Neural cell (in vitro differentiated cells): ENCODE measurements at regions not wholly inside any gene's neighbourhood (a gene's known extent, or its start where the extent isn't known, plus 50 kb on each side); places are given as distances from the start of the nearest gene placed in this dataset.

Experiments used
- H2AFZ ChIP-seq: fragments of 200-600, 300-800 bp; sonication (generic), shearing (Covaris generic); 2 replicates; pipeline ENCODE4 v1.6.0; 2014; ENCODE audit warnings: low read depth, mild to moderate bottlenecking, antibody characterized with exemption, low read length, moderate library complexity
- H3F3A ChIP-seq: fragments of 200-600 bp; shearing (Covaris generic); 2 replicates; pipeline ENCODE4 v1.6.1; 2016; ENCODE audit warnings: mild to moderate bottlenecking, moderate library complexity, mixed read lengths, antibody characterized with exemption, low read length; ENCODE audit not compliant: insufficient read depth, poor library complexity, severe bottlenecking
- H3K27ac ChIP-seq: fragments of 200-600, 300-800 bp; sonication (generic), shearing (Covaris generic); 2 replicates; pipeline ENCODE4 v1.5.1; 2014; ENCODE audit warnings: mild to moderate bottlenecking, low read length, moderate library complexity
- H3K27me3 ChIP-seq: fragments of 300-800, 200-600 bp; sonication (generic), shearing (Covaris generic); 2 replicates; pipeline ENCODE4 v1.6.0; 2014; ENCODE audit warnings: mild to moderate bottlenecking, low read depth, low read length, moderate library complexity; ENCODE audit not compliant: insufficient read depth
- H3K36me3 ChIP-seq: fragments of 300-800, 200-600 bp; sonication (generic), shearing (Covaris generic); 2 replicates; pipeline ENCODE4 v1.5.1; 2014; ENCODE audit warnings: mild to moderate bottlenecking, antibody characterized with exemption, low read length, moderate library complexity; ENCODE audit not compliant: insufficient read depth
- H3K4me2 ChIP-seq: fragments of 300-800, 200-600 bp; sonication (generic), shearing (Covaris generic); 2 replicates; pipeline ENCODE4 v1.6.0; 2014; ENCODE audit warnings: mild to moderate bottlenecking, low read length
- H3K4me3 ChIP-seq: fragments of 300-800, 200-600 bp; sonication (generic), shearing (Covaris generic); 2 replicates; pipeline ENCODE4 v1.5.1; 2014; ENCODE audit warnings: mild to moderate bottlenecking, low read length, moderate library complexity
- H3K79me2 ChIP-seq: fragments of 200-600 bp; shearing (Covaris generic); replicated peaks from 2 replicates; pipeline ENCODE4 v1.6.0; 2014; ENCODE audit warnings: mild to moderate bottlenecking, low read length, moderate library complexity; ENCODE audit not compliant: insufficient read depth
- H3K9ac ChIP-seq: fragments of 300-800, 200-600 bp; sonication (generic), shearing (Covaris generic); 2 replicates; pipeline ENCODE4 v1.6.1; 2016; ENCODE audit warnings: mild to moderate bottlenecking, low read length, mixed read lengths
- H3K9me2 ChIP-seq: fragments of 200-600 bp; shearing (Covaris generic); 2 replicates; pipeline ENCODE4 v1.6.1; 2016; ENCODE audit warnings: mild to moderate bottlenecking, low read length, mixed read lengths; ENCODE audit not compliant: insufficient read depth
- H3K9me3 ChIP-seq: fragments of 200-600, 300-800 bp; sonication (generic), shearing (Covaris generic); 2 replicates; pipeline ENCODE4 v1.6.1; 2016; ENCODE audit warnings: mild to moderate bottlenecking, mixed run types, low read length, moderate library complexity, mixed read lengths
- H4K20me1 ChIP-seq: fragments of 200-600 bp; shearing (Covaris generic); 2 replicates; pipeline ENCODE4 v1.6.1; 2016; ENCODE audit warnings: mild to moderate bottlenecking, mixed run types; ENCODE audit not compliant: insufficient read depth
- EP300 ChIP-seq: fragments of 450-650 bp; conservative IDR thresholded peaks from 2 replicates; pipeline ENCODE4 v1.6.1; 2014; ENCODE audit warnings: antibody characterized with exemption, mild to moderate bottlenecking, moderate library complexity; ENCODE audit not compliant: poor library complexity, severe bottlenecking
- EZH2 ChIP-seq: fragments of 200-600, 300-800 bp; shearing (Covaris generic), sonication (generic); IDR thresholded peaks from 2 replicates; pipeline ENCODE4 v1.6.1; 2014; ENCODE audit warnings: antibody characterized with exemption, low read length, borderline replicate concordance, mild to moderate bottlenecking; ENCODE audit not compliant: insufficient read depth, poor library complexity, severe bottlenecking
- MXI1 ChIP-seq: fragments of 450-650 bp; conservative IDR thresholded peaks from 2 replicates; pipeline ENCODE4 v1.6.1; 2014; ENCODE audit warnings: antibody characterized with exemption, mild to moderate bottlenecking; ENCODE audit not compliant: poor library complexity, severe bottlenecking
- POLR2AphosphoS5 ChIP-seq: IDR thresholded peaks from 2 replicates; pipeline ENCODE4 v1.6.1; 2012
- RAD21 ChIP-seq: fragments of 450-650 bp; conservative IDR thresholded peaks from 2 replicates; pipeline ENCODE4 v1.6.1; 2014; ENCODE audit warnings: antibody characterized with exemption, mild to moderate bottlenecking, moderate library complexity
- SMC3 ChIP-seq: fragments of 450-650 bp; conservative IDR thresholded peaks from 2 replicates; pipeline ENCODE4 v1.6.1; 2014; ENCODE audit warnings: antibody characterized with exemption, mild to moderate bottlenecking, moderate library complexity; ENCODE audit not compliant: poor library complexity
- TAF1 ChIP-seq: IDR thresholded peaks from 2 replicates; pipeline ENCODE4 v1.6.1; 2012; ENCODE audit warnings: low read depth
- TF ChIP-seq, protein P1 (sequence below): fragments of 450-650 bp; IDR thresholded peaks from 2 replicates; pipeline ENCODE4 v1.5.1; 2014; ENCODE audit warnings: antibody characterized with exemption, mild to moderate bottlenecking, moderate library complexity; ENCODE audit not compliant: poor library complexity, severe bottlenecking
- TF ChIP-seq, protein P2 (sequence below): IDR thresholded peaks from 2 replicates; pipeline ENCODE4 v1.6.1; 2012; ENCODE audit warnings: borderline replicate concordance

DNA sequence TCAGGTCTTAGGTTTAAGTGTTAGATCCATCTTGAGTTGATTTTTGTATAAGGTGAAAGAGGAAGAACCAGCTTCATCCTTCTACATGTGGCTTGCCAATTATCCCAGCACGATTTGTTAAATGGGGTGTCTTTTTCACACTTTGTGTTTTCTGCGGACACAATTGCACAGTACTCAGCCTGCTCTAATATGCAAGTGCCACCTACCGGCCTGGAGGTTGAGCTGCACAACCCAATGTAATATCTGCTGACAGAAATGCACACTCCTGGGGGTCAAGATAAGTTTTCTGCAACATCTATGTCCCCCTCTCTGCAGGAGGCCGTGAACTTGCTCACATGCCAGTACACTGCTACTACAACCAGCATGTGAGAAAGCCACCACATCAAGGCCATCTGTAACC is 791.9 kb upstream of the ROBO1 start:
- Histone ChIP-seq H3K27me3 (no peaks in the 10 kb centered on the region), H3K4me2 (no peak overlapping the region), H2AFZ (no peak overlapping the region), H3K9ac (no peak overlapping the region), H3K9me3 (no peaks in the 10 kb centered on the region), H4K20me1 (no peaks in the 10 kb centered on the region), H3K36me3 (no peaks in the 10 kb centered on the region), H3F3A (no peaks in the 10 kb centered on the region), H3K27ac (no peak overlapping the region), H3K9me2 (no peaks in the 10 kb centered on the region), H3K4me3 (no peak overlapping the region), H3K79me2 (no peaks in the 10 kb centered on the region)
- TF ChIP-seq, protein P1, sequence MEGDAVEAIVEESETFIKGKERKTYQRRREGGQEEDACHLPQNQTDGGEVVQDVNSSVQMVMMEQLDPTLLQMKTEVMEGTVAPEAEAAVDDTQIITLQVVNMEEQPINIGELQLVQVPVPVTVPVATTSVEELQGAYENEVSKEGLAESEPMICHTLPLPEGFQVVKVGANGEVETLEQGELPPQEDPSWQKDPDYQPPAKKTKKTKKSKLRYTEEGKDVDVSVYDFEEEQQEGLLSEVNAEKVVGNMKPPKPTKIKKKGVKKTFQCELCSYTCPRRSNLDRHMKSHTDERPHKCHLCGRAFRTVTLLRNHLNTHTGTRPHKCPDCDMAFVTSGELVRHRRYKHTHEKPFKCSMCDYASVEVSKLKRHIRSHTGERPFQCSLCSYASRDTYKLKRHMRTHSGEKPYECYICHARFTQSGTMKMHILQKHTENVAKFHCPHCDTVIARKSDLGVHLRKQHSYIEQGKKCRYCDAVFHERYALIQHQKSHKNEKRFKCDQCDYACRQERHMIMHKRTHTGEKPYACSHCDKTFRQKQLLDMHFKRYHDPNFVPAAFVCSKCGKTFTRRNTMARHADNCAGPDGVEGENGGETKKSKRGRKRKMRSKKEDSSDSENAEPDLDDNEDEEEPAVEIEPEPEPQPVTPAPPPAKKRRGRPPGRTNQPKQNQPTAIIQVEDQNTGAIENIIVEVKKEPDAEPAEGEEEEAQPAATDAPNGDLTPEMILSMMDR: no peak
- TF ChIP-seq EZH2: no peak
- TF ChIP-seq SMC3: no peak
- no peak for TF ChIP-seq POLR2AphosphoS5
- TF ChIP-seq RAD21: no peak
- TF ChIP-seq, protein P2, sequence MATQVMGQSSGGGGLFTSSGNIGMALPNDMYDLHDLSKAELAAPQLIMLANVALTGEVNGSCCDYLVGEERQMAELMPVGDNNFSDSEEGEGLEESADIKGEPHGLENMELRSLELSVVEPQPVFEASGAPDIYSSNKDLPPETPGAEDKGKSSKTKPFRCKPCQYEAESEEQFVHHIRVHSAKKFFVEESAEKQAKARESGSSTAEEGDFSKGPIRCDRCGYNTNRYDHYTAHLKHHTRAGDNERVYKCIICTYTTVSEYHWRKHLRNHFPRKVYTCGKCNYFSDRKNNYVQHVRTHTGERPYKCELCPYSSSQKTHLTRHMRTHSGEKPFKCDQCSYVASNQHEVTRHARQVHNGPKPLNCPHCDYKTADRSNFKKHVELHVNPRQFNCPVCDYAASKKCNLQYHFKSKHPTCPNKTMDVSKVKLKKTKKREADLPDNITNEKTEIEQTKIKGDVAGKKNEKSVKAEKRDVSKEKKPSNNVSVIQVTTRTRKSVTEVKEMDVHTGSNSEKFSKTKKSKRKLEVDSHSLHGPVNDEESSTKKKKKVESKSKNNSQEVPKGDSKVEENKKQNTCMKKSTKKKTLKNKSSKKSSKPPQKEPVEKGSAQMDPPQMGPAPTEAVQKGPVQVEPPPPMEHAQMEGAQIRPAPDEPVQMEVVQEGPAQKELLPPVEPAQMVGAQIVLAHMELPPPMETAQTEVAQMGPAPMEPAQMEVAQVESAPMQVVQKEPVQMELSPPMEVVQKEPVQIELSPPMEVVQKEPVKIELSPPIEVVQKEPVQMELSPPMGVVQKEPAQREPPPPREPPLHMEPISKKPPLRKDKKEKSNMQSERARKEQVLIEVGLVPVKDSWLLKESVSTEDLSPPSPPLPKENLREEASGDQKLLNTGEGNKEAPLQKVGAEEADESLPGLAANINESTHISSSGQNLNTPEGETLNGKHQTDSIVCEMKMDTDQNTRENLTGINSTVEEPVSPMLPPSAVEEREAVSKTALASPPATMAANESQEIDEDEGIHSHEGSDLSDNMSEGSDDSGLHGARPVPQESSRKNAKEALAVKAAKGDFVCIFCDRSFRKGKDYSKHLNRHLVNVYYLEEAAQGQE: no peak
- TF ChIP-seq EP300: no peak
- no peak for TF ChIP-seq MXI1
- TF ChIP-seq TAF1: no peak

- Histone ChIP-seq H3K36me3 (no peaks in the 10 kb centered on the region), H3K9me2 (no peaks in the 10 kb centered on the region), H4K20me1 (no peaks in the 10 kb centered on the region), H3K27ac (no peak overlapping the region), H3K4me3 (no peak overlapping the region), H3K9ac (no peak overlapping the region), H2AFZ (no peak overlapping the region), H3K79me2 (no peaks in the 10 kb centered on the region), H3K4me2 (no peak overlapping the region), H3K9me3 (no peaks in the 10 kb centered on the region), H3F3A (no peaks in the 10 kb centered on the region), H3K27me3 (no peaks in the 10 kb centered on the region)
- TF ChIP-seq TAF1: no peak
- no peak for TF ChIP-seq RAD21
- TF ChIP-seq EP300: no peak
- no peak for TF ChIP-seq POLR2AphosphoS5
- TF ChIP-seq EZH2: no peak
- no peak for TF ChIP-seq MXI1
- TF ChIP-seq SMC3: no peak
- TF ChIP-seq, protein P1: no peak
- TF ChIP-seq, protein P2: no peak
Measured at GRCh38 chr3:80556763-80557162, 789.0 kb upstream of the ROBO1 start.
